ENCODE measurements at regions not wholly inside any gene's neighbourhood (a gene's known extent, or its start where the extent isn't known, plus 50 kb on each side); places are given as distances from the start of the nearest gene placed in this dataset.

DNA sequence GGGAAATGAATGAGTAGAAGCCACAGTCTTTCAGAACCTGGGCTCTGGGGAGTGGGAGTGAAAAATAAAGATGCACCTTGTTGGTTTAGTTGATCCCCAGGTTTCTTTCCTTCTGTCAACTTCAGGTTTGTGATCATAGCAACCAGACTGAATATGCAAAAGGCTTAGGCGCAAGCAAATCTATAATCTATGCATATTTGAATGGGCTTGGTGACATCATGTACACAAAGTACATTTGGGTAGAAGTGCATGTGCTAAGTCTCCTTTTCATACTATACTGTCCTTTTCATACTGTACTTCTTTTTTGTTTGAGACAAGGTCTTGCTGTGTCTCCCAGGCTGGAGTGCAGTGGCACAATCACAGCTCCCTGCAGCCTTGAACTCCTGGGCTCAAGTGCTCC lies 132.4 kb upstream of the C2CD4B start:
- no peak overlapping the region for H3K27ac ChIP-seq (replicated peaks)
- H3K27me3 ChIP-seq (ENCODE audit: insufficient read depth, poor library complexity, severe bottlenecking): peaks cover 3% of the 10 kb centered on the region
- H3K4me3 ChIP-seq (replicated peaks; ENCODE audit: insufficient read depth, low read length): no peak overlapping the region
- TF ChIP-seq POLR2AphosphoS5 (IDR thresholded peaks at IDR 0.05; ENCODE audit: low read depth) (no peak), REST (IDR thresholded peaks at IDR 0.05; ENCODE audit: insufficient replicate concordance, low read depth) (no peak), GABPA (IDR thresholded peaks at IDR 0.05; ENCODE audit: low read depth) (no peak), CTCF (IDR thresholded peaks at IDR 0.05; ENCODE audit: insufficient read depth, low read length) (no peak), SPI1 (IDR thresholded peaks at IDR 0.05; ENCODE audit: borderline replicate concordance, low read depth) (no peak)
- no peak for DNase-seq (ENCODE audit: low read depth in 1 of 2, low spot score in 1 of 2)

- H3K4me3 ChIP-seq (replicated peaks; ENCODE audit: insufficient read depth, low read length): no peak overlapping the region
- TF ChIP-seq CTCF (IDR thresholded peaks at IDR 0.05; ENCODE audit: insufficient read depth, low read length) (no peak), SPI1 (IDR thresholded peaks at IDR 0.05; ENCODE audit: borderline replicate concordance, low read depth) (no peak), GABPA (IDR thresholded peaks at IDR 0.05; ENCODE audit: low read depth) (no peak), POLR2AphosphoS5 (IDR thresholded peaks at IDR 0.05; ENCODE audit: low read depth) (no peak), REST (IDR thresholded peaks at IDR 0.05; ENCODE audit: insufficient replicate concordance, low read depth) (no peak)
- no peak overlapping the region for H3K27ac ChIP-seq (replicated peaks)
- DNase-seq (ENCODE audit: low read depth in 1 of 2, low spot score in 1 of 2): no peak
- peaks cover 3% of the 10 kb centered on the region for H3K27me3 ChIP-seq (ENCODE audit: insufficient read depth, poor library complexity, severe bottlenecking)
These were observed 132.8 kb upstream of the C2CD4B start for GRCh38 chr15:62297933-62298332.

GRCh38 chr15:62298811-62299210 lies 133.7 kb upstream of the C2CD4B start:
- Histone ChIP-seq H3K4me3 (replicated peaks; ENCODE audit: insufficient read depth, low read length) (no peak overlapping the region), H3K27me3 (ENCODE audit: insufficient read depth, poor library complexity, severe bottlenecking) (peaks cover 3% of the 10 kb centered on the region), H3K27ac (replicated peaks) (no peak overlapping the region)
- TF ChIP-seq SPI1 (IDR thresholded peaks at IDR 0.05; ENCODE audit: borderline replicate concordance, low read depth) (no peak), POLR2AphosphoS5 (IDR thresholded peaks at IDR 0.05; ENCODE audit: low read depth) (no peak), GABPA (IDR thresholded peaks at IDR 0.05; ENCODE audit: low read depth) (no peak), CTCF (IDR thresholded peaks at IDR 0.05; ENCODE audit: insufficient read depth, low read length) (no peak), REST (IDR thresholded peaks at IDR 0.05; ENCODE audit: insufficient replicate concordance, low read depth) (no peak)
- DNase-seq (ENCODE audit: low read depth in 1 of 2, low spot score in 1 of 2): no peak
